Gastroesophageal sphincter (tissue), 4 donors: ENCODE measurements at regions not wholly inside any gene's neighbourhood (a gene's known extent, or its start where the extent isn't known, plus 50 kb on each side); places are given as distances from the start of the nearest gene placed in this dataset.

ENCODE experiments used
- ATAC-seq: fragments of 150-250 bp; one replicate; pipeline ENCODE4 v1.9.1; 2016; ENCODE audit warnings: mild to moderate bottlenecking, moderate library complexity
- H3K27ac ChIP-seq, 4 donors: fragments of 200-600 bp; sonication (generic) in 3 of 4; 1 replicate in 3 of 4; 2 replicates in 1 of 4; pipeline ENCODE4 v1.5.1; 2016 to 2019
- H3K27me3 ChIP-seq: fragments of 200-600 bp; sonication (generic); one replicate; pipeline ENCODE4 v1.5.1; 2019
- H3K36me3 ChIP-seq, 2 donors: fragments of 200-600 bp; sonication (generic); one replicate each; pipeline ENCODE4 v1.5.1; 2019; ENCODE audit warnings: control low read depth in 1 of 2
- H3K4me1 ChIP-seq, 3 donors: fragments of 200-600 bp; sonication (generic); 1 replicate in 2 of 3; 2 replicates in 1 of 3; pipeline ENCODE4 v1.5.1; 2016 to 2019; ENCODE audit warnings: control low read depth in 2 of 3
- H3K4me3 ChIP-seq, 2 donors: fragments of 200-600 bp; sonication (generic); one replicate each; pipeline ENCODE4 v1.5.1; 2019; ENCODE audit warnings: mild to moderate bottlenecking in 1 of 2, moderate library complexity in 1 of 2
- H3K9me3 ChIP-seq, 3 donors: fragments of 200-600 bp; sonication (generic); one replicate each; pipeline ENCODE4 v1.5.1; 2017 to 2019; ENCODE audit warnings: control low read depth in 2 of 3
- CTCF ChIP-seq, 4 experiments: fragments of 200-600 bp in 2 of 4; fragments of 450-650 bp in 2 of 4; sonication (generic) in 1 of 4; IDR thresholded peaks; one replicate each; pipeline ENCODE4 v1.5.1; 2017 to 2019; ENCODE audit warnings: antibody characterized with exemption in 4 of 4, mild to moderate bottlenecking in 2 of 4, moderate library complexity in 2 of 4
- EP300 ChIP-seq: sonication (generic); formaldehyde crosslinking; IDR thresholded peaks from one replicate; pipeline ENCODE4 v1.6.1; 2017; ENCODE audit warnings: antibody characterized with exemption, mild to moderate bottlenecking
- POLR2A ChIP-seq, 2 donors: fragments of 450-650 bp; IDR thresholded peaks; one replicate each; pipeline ENCODE4 v1.6.1; 2017; ENCODE audit warnings: antibody characterized with exemption in 2 of 2, mild to moderate bottlenecking in 2 of 2, moderate library complexity in 1 of 2
- POLR2AphosphoS5 ChIP-seq: sonication (generic); formaldehyde crosslinking; IDR thresholded peaks from one replicate; pipeline ENCODE4 v1.6.1; 2017; ENCODE audit warnings: antibody characterized with exemption
- WGBS, 2 donors: methylation state at CpG; one replicate each; pipeline ENCODE4 v1.1.5; 2018; ENCODE audit warnings: low coverage in 1 of 2; 5-methylcytosine and 5-hydroxymethylcytosine counted together

- TF ChIP-seq POLR2A (IDR thresholded peaks at IDR 0.05) (no peak), POLR2AphosphoS5 (no peak), CTCF (IDR thresholded peaks at IDR 0.05) (no peak), EP300 (no peak)
- H3K27ac ChIP-seq: no peak overlapping the region
- no peaks in the 10 kb centered on the region for H3K4me1 ChIP-seq
- H3K9me3 ChIP-seq: peaks cover 0 to 5% (median 0%) of the 10 kb centered on the region in 3 donors
- H3K4me3 ChIP-seq: no peak overlapping the region
- H3K27me3 ChIP-seq: no peaks in the 10 kb centered on the region
- no peaks in the 10 kb centered on the region for H3K36me3 ChIP-seq
- no peak for ATAC-seq
Observed at GRCh38 chr2:163081754-163082153, 243.2 kb upstream of the KCNH7 start.

GRCh38 chr2:163077241-163077640, 238.7 kb upstream of the KCNH7 start:
- ATAC-seq: no peak
- 0 to 63% methylated on average over 1 of the region's 1 CpG for WGBS, 2 donors
- H3K27me3 ChIP-seq: no peaks in the 10 kb centered on the region
- TF ChIP-seq POLR2AphosphoS5 (no peak), EP300 (no peak), CTCF (IDR thresholded peaks at IDR 0.05) (no peak), POLR2A (IDR thresholded peaks at IDR 0.05) (no peak)
- no peaks in the 10 kb centered on the region for H3K36me3 ChIP-seq
- H3K4me3 ChIP-seq: no peak overlapping the region
- no peaks in the 10 kb centered on the region for H3K4me1 ChIP-seq
- H3K27ac ChIP-seq: no peak overlapping the region
- no peaks in the 10 kb centered on the region for H3K9me3 ChIP-seq

GRCh38 chr2:163066085-163066484, 227.5 kb upstream of the KCNH7 start:
- no peak for TF ChIP-seq EP300
- TF ChIP-seq POLR2A (IDR thresholded peaks at IDR 0.05): no peak
- TF ChIP-seq POLR2AphosphoS5: no peak
- TF ChIP-seq CTCF (IDR thresholded peaks at IDR 0.05): no peak
- H3K4me1 ChIP-seq: no peaks in the 10 kb centered on the region
- ATAC-seq: no peak

GRCh38 chr2:163062524-163062923, 224.0 kb upstream of the KCNH7 start:
- Histone ChIP-seq H3K4me3 (no peak overlapping the region), H3K4me1 (no peaks in the 10 kb centered on the region), H3K27me3 (no peaks in the 10 kb centered on the region), H3K9me3 (no peaks in the 10 kb centered on the region), H3K27ac (no peak overlapping the region), H3K36me3 (no peaks in the 10 kb centered on the region)
- TF ChIP-seq POLR2A (IDR thresholded peaks at IDR 0.05) (no peak), EP300 (no peak), CTCF (IDR thresholded peaks at IDR 0.05) (no peak), POLR2AphosphoS5 (no peak)
- no peak for ATAC-seq
- WGBS, 2 donors: 63 to 83% methylated on average over 3 of the region's 3 CpGs

More at GRCh38 chr2:163066085-163066484, 227.5 kb upstream of the KCNH7 start:
- Histone ChIP-seq H3K4me3 (no peak overlapping the region), H3K9me3 (no peaks in the 10 kb centered on the region), H3K27ac (no peak overlapping the region), H3K27me3 (no peaks in the 10 kb centered on the region), H3K36me3 (no peaks in the 10 kb centered on the region)

- TF ChIP-seq CTCF (IDR thresholded peaks at IDR 0.05): no peak
- TF ChIP-seq POLR2A (IDR thresholded peaks at IDR 0.05): no peak
- no peak for TF ChIP-seq EP300
- TF ChIP-seq POLR2AphosphoS5: no peak
- no peaks in the 10 kb centered on the region for H3K4me1 ChIP-seq
- H3K27ac ChIP-seq: no peak overlapping the region
- H3K36me3 ChIP-seq: no peaks in the 10 kb centered on the region
- no peak for ATAC-seq
- no peaks in the 10 kb centered on the region for H3K9me3 ChIP-seq
- H3K4me3 ChIP-seq: no peak overlapping the region
- 67 to 70% methylated on average over 2 of the region's 2 CpGs for WGBS, 2 donors
- no peaks in the 10 kb centered on the region for H3K27me3 ChIP-seq
Observed at GRCh38 chr2:163046615-163047014, 208.0 kb upstream of the KCNH7 start.
